Stimulated activated CD8-positive, alpha-beta memory T cell treated with anti-CD3 and anti-CD28 coated beads, Interleukin-7, amount 100 ng/mL, for 4 hours (primary cell): ENCODE measurements at regions not wholly inside any gene's neighbourhood (a gene's known extent, or its start where the extent isn't known, plus 50 kb on each side); places are given as distances from the start of the nearest gene placed in this dataset.

Source experiments
- DNase-seq, 2 donors: peaks; one replicate each; pipeline ENCODE4 v3.0.0-alpha.2; 2020; ENCODE audit warnings: low read depth in 2 of 2

GRCh38 chr2:145599756-145600155 lies 1079.8 kb upstream of the ZEB2 start:
- DNase-seq: no peak

- no peak for DNase-seq
Measured at GRCh38 chr2:145598434-145598833, 1078.5 kb upstream of the ZEB2 start.

GRCh38 chr2:145597809-145598208 lies 1077.9 kb upstream of the ZEB2 start:
- no peak for DNase-seq

- DNase-seq: no peak
Measured at GRCh38 chr2:145597006-145597405, 1077.1 kb upstream of the ZEB2 start.

- no peak for DNase-seq
Measured at GRCh38 chr2:145596416-145596815, 1076.5 kb upstream of the ZEB2 start.

- DNase-seq: no peak
Measured at GRCh38 chr2:145595296-145595695, 1075.4 kb upstream of the ZEB2 start.

- DNase-seq: no peak
Measured at GRCh38 chr2:145593991-145594614, 1074.2 kb upstream of the ZEB2 start.

GRCh38 chr2:145593280-145593679 lies 1073.4 kb upstream of the ZEB2 start:
- no peak for DNase-seq

GRCh38 chr2:145592361-145592760 lies 1072.4 kb upstream of the ZEB2 start:
- DNase-seq: no peak

- DNase-seq: no peak
Measured at GRCh38 chr2:145591109-145591809, 1071.3 kb upstream of the ZEB2 start.

- no peak for DNase-seq
Measured at GRCh38 chr2:145587922-145588321, 1068.0 kb upstream of the ZEB2 start.

GRCh38 chr2:145584353-145584752 lies 1064.4 kb upstream of the ZEB2 start:
- no peak for DNase-seq

- DNase-seq: no peak
Measured at GRCh38 chr2:145573608-145574007, 1053.7 kb upstream of the ZEB2 start.

- no peak for DNase-seq
Measured at GRCh38 chr2:145572238-145572637, 1052.3 kb upstream of the ZEB2 start.

GRCh38 chr2:145569108-145569507 lies 1049.2 kb upstream of the ZEB2 start:
- DNase-seq: no peak

GRCh38 chr2:145563741-145564615 lies 1044.1 kb upstream of the ZEB2 start:
- DNase-seq: no peak

GRCh38 chr2:145561152-145561551 lies 1041.2 kb upstream of the ZEB2 start:
- DNase-seq: no peak

- DNase-seq: no peak
Measured at GRCh38 chr2:145558617-145559350, 1038.9 kb upstream of the ZEB2 start.

- no peak for DNase-seq
Measured at GRCh38 chr2:145555360-145555759, 1035.4 kb upstream of the ZEB2 start.

- DNase-seq: no peak
Measured at GRCh38 chr2:145551686-145552085, 1031.8 kb upstream of the ZEB2 start.

GRCh38 chr2:145548479-145548878 lies 1028.6 kb upstream of the ZEB2 start:
- DNase-seq: no peak

- no peak for DNase-seq
Measured at GRCh38 chr2:145547620-145548019, 1027.7 kb upstream of the ZEB2 start.
